Panc1 (cell line): ENCODE measurements at regions not wholly inside any gene's neighbourhood (a gene's known extent, or its start where the extent isn't known, plus 50 kb on each side); places are given as distances from the start of the nearest gene placed in this dataset.

Experiments
- ATAC-seq: fragments of 200-7000 bp; cut with Tn5 transposase; 2 replicates; pipeline ENCODE4 v1.9.1; 2020; ENCODE audit warnings: mild to moderate bottlenecking, moderate library complexity
- BruUV-seq: library from RNA; stranded (reverse); fragments of 400-500 nt; replicated peaks from 2 replicates; lab custom pipeline; 2021; lab: Mats Ljungman, UMichigan
- CTCF ChIA-PET: fragments of 300-600 bp; sonication (Branson Sonifier 250); formaldehyde crosslinking; loops from one replicate; lab custom pipeline; 2022; ENCODE audit warnings: antibody characterized with exemption; lab: Charles Lee
- POLR2A ChIA-PET: fragments of 300-600 bp; sonication (Branson Sonifier 250); formaldehyde crosslinking; loops from one replicate; lab custom pipeline; 2022; ENCODE audit warnings: antibody characterized with exemption; lab: Charles Lee
- DNase-seq: peaks from one replicate; pipeline ENCODE4 v3.0.0-alpha.2; 2010; ENCODE audit warnings: low read depth, low spot score
- H3K27ac ChIP-seq: 2 replicates; pipeline ENCODE4 v1.5.1; 2011; ENCODE audit warnings: mild to moderate bottlenecking, low read length, inconsistent platforms
- H3K27me3 ChIP-seq: fragments of 200-500 bp; sonication (Bioruptor generic); 2 replicates; pipeline ENCODE4 v1.6.0; 2014; ENCODE audit warnings: low read length, inconsistent platforms; ENCODE audit not compliant: control insufficient read depth, insufficient read depth
- H3K36me3 ChIP-seq: fragments of 200-500 bp; sonication (Bioruptor generic); 2 replicates; pipeline ENCODE4 v1.5.1; 2014; ENCODE audit warnings: inconsistent platforms, mild to moderate bottlenecking, low read length, moderate library complexity; ENCODE audit not compliant: control insufficient read depth, insufficient read depth
- H3K4me1 ChIP-seq: 2 replicates; pipeline ENCODE4 v1.5.1; 2011; ENCODE audit warnings: inconsistent platforms, mild to moderate bottlenecking, low read length, moderate library complexity; ENCODE audit not compliant: control insufficient read depth, insufficient read depth
- H3K4me3 ChIP-seq, 2 experiments: 2 replicates each; pipeline ENCODE4 v1.5.1; 2011 to 2012; ENCODE audit warnings: low read depth in 2 of 2, low read length in 2 of 2, mild to moderate bottlenecking in 2 of 2, inconsistent platforms in 1 of 2, moderate library complexity in 1 of 2
- H3K9me3 ChIP-seq: fragments of 200-500 bp; sonication (Bioruptor generic); 2 replicates; pipeline ENCODE4 v1.5.1; 2014; ENCODE audit warnings: low read depth, mild to moderate bottlenecking, inconsistent platforms, low read length, moderate library complexity; ENCODE audit not compliant: control insufficient read depth, insufficient read depth
- POLR2AphosphoS5 ChIP-seq: IDR thresholded peaks from 2 replicates; pipeline ENCODE4 v1.6.1; 2012; ENCODE audit warnings: mild to moderate bottlenecking, low read depth, low read length, moderate library complexity
- SIN3A ChIP-seq: IDR thresholded peaks from 2 replicates; pipeline ENCODE4 v1.6.1; 2012; ENCODE audit warnings: low read depth, mild to moderate bottlenecking, low read length, moderate library complexity, borderline replicate concordance; ENCODE audit not compliant: insufficient read depth
- TCF7L2 ChIP-seq: IDR thresholded peaks from 2 replicates; pipeline ENCODE4 v1.6.1; 2011; ENCODE audit warnings: mild to moderate bottlenecking, low read depth, low read length, inconsistent platforms
- in situ Hi-C: cut with HindIII; loops from 2 replicates; pipeline ENCODE4 v1.10.0; 2016; ENCODE audit warnings: low sequenced_read_pairs, low pct_unique_long_range_greater_than_20kb
- intact Hi-C: fragments of 100-400 bp; cut with micrococcal nuclease; formaldehyde crosslinking; loops from one replicate; pipeline ENCODE4 v1.10.0; 2022; ENCODE audit not compliant: unreplicated experiment
- TF ChIP-seq, protein P1 (sequence below): fragments of 450-650 bp; IDR thresholded peaks from 2 replicates; pipeline ENCODE4 v1.5.1; 2017; ENCODE audit warnings: mild to moderate bottlenecking
- TF ChIP-seq, protein P2 (sequence below), 2 experiments: IDR thresholded peaks; 2 replicates each; pipeline ENCODE4 v1.6.1; 2011 to 2012; ENCODE audit warnings: low read depth in 2 of 2, control low read depth in 1 of 2, low read length in 1 of 2, mild to moderate bottlenecking in 1 of 2, moderate library complexity in 1 of 2; ENCODE audit not compliant: insufficient read depth in 1 of 2

DNA sequence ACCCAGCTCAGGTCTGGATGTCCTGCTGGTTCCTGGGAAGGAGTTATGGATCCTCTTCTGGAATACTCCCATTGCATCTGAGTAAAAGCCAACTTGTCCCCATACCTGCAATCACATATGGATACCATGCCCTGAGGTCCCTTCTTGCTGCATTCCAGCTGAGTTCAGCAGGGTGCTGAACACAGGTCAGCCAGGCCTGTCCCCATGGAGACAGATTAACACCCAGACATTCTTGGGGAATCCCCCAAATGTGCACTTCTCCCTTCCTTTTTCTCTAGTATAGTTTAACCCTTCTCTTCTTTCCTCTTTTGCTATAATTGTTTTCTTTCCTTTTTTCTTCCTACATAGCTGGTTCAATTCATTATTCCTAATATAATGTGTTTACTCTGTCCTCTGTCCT lies 799.6 kb upstream of the HS6ST1 start:
- no peak overlapping the region for H3K27ac ChIP-seq
- ATAC-seq (no peak), DNase-seq (no peak)
- BruUV-seq = no TSS peak
- H3K27me3 ChIP-seq = no peaks in the 10 kb centered on the region
- in situ Hi-C loops = no loop called here
- intact Hi-C loops = no loop called here
- H3K4me3 ChIP-seq = no peak overlapping the region
- POLR2A ChIA-PET = interaction anchor here (0.5 kb wide), 1 partner anchor 805 kb away, joined by 4 read pairs; no protein-coding TSS in a partner anchor
- H3K4me1 ChIP-seq = no peaks in the 10 kb centered on the region
- no peaks in the 10 kb centered on the region for H3K36me3 ChIP-seq
- TF ChIP-seq, protein P1, sequence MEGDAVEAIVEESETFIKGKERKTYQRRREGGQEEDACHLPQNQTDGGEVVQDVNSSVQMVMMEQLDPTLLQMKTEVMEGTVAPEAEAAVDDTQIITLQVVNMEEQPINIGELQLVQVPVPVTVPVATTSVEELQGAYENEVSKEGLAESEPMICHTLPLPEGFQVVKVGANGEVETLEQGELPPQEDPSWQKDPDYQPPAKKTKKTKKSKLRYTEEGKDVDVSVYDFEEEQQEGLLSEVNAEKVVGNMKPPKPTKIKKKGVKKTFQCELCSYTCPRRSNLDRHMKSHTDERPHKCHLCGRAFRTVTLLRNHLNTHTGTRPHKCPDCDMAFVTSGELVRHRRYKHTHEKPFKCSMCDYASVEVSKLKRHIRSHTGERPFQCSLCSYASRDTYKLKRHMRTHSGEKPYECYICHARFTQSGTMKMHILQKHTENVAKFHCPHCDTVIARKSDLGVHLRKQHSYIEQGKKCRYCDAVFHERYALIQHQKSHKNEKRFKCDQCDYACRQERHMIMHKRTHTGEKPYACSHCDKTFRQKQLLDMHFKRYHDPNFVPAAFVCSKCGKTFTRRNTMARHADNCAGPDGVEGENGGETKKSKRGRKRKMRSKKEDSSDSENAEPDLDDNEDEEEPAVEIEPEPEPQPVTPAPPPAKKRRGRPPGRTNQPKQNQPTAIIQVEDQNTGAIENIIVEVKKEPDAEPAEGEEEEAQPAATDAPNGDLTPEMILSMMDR = no peak
- TF ChIP-seq, protein P2, sequence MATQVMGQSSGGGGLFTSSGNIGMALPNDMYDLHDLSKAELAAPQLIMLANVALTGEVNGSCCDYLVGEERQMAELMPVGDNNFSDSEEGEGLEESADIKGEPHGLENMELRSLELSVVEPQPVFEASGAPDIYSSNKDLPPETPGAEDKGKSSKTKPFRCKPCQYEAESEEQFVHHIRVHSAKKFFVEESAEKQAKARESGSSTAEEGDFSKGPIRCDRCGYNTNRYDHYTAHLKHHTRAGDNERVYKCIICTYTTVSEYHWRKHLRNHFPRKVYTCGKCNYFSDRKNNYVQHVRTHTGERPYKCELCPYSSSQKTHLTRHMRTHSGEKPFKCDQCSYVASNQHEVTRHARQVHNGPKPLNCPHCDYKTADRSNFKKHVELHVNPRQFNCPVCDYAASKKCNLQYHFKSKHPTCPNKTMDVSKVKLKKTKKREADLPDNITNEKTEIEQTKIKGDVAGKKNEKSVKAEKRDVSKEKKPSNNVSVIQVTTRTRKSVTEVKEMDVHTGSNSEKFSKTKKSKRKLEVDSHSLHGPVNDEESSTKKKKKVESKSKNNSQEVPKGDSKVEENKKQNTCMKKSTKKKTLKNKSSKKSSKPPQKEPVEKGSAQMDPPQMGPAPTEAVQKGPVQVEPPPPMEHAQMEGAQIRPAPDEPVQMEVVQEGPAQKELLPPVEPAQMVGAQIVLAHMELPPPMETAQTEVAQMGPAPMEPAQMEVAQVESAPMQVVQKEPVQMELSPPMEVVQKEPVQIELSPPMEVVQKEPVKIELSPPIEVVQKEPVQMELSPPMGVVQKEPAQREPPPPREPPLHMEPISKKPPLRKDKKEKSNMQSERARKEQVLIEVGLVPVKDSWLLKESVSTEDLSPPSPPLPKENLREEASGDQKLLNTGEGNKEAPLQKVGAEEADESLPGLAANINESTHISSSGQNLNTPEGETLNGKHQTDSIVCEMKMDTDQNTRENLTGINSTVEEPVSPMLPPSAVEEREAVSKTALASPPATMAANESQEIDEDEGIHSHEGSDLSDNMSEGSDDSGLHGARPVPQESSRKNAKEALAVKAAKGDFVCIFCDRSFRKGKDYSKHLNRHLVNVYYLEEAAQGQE (IDR thresholded peaks at IDR 0.05; ENCODE audit: insufficient read depth in 1 of 2, low read depth in 2 of 2, low read length in 1 of 2) = no peak
- no peak for TF ChIP-seq SIN3A
- CTCF ChIA-PET = no interaction called here
- H3K9me3 ChIP-seq = no peaks in the 10 kb centered on the region

DNA sequence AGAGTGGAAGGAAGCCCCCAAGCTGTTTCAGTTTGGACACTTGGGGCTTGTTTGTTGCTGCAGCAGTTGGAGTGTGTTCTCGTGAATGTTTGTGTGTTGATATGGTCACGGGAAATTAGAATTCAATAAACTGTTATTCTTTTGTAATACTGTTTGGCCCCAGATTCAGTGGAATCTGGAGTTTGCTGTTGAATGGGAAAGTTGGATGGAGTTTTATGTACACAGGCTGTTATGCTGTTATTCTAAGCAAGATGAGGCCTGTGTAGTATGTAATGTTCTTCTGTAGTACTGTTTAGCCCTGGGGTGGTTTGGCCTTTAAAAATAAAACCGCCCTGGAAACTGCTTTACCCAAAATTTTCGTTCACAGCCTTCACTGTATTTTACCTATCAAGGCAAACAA lies 810.4 kb upstream of the HS6ST1 start:
- H3K4me3 ChIP-seq = no peak overlapping the region
- CTCF ChIA-PET = no interaction called here
- no peaks in the 10 kb centered on the region for H3K4me1 ChIP-seq
- no peak for TF ChIP-seq POLR2AphosphoS5
- TF ChIP-seq, protein P1 = no peak
- TF ChIP-seq TCF7L2 = no peak
- TF ChIP-seq, protein P2 (IDR thresholded peaks at IDR 0.05; ENCODE audit: insufficient read depth in 1 of 2, low read depth in 2 of 2, low read length in 1 of 2) = no peak
- TF ChIP-seq SIN3A = no peak
- H3K9me3 ChIP-seq = no peaks in the 10 kb centered on the region
- no peaks in the 10 kb centered on the region; the same call in 1 of the 2 replicates for H3K27me3 ChIP-seq
- no peak overlapping the region for H3K27ac ChIP-seq
- no peak for DNase-seq
- POLR2A ChIA-PET = no interaction called here
- intact Hi-C loops (no loop called here), in situ Hi-C loops (no loop called here)
- no peak for ATAC-seq
- BruUV-seq = no TSS peak
- no peaks in the 10 kb centered on the region; the same call in 1 of the 2 replicates for H3K36me3 ChIP-seq
